ENCODE measurements at regions not wholly inside any gene's neighbourhood (a gene's known extent, or its start where the extent isn't known, plus 50 kb on each side); places are given as distances from the start of the nearest gene placed in this dataset.
A peak's percentile ranks its signal among the peaks of the same experiment; 100 is the strongest.

GRCh38 chr17:13346592-13346991, 255.1 kb downstream of the HS3ST3A1 start:
- peaks cover 8% of the 10 kb centered on the region; the same call in 1 of the 2 replicates for H3K9me3 ChIP-seq
- no peak overlapping the region for H3K27ac ChIP-seq
- H3K27me3 ChIP-seq: no peaks in the 10 kb centered on the region
- H3K4me3 ChIP-seq: no peak overlapping the region
- no peaks in the 10 kb centered on the region for H4K20me1 ChIP-seq
- TF ChIP-seq Cebpa-rat (IDR thresholded peaks at IDR 0.05): no peak
- H3K36me3 ChIP-seq: no peaks in the 10 kb centered on the region
- H3K9ac ChIP-seq: no peak overlapping the region
- no peaks in the 10 kb centered on the region for H3K4me1 ChIP-seq
- no peak overlapping the region for H3K4me2 ChIP-seq

- Histone ChIP-seq H3K4me3 (no peak overlapping the region), H3K4me2 (no peak overlapping the region), H3K36me3 (no peaks in the 10 kb centered on the region), H3K9ac (no peak overlapping the region), H3K9me3 (peaks cover 8% of the 10 kb centered on the region; the same call in 1 of the 2 replicates), H3K4me1 (no peaks in the 10 kb centered on the region), H3K27me3 (no peaks in the 10 kb centered on the region), H4K20me1 (no peaks in the 10 kb centered on the region), H3K27ac (no peak overlapping the region)
- TF ChIP-seq Cebpa-rat (IDR thresholded peaks at IDR 0.05): no peak
Observed at GRCh38 chr17:13346081-13346533, 255.6 kb downstream of the HS3ST3A1 start.

GRCh38 chr17:13338421-13338820, 263.3 kb downstream of the HS3ST3A1 start:
- Histone ChIP-seq H3K4me3 (no peak overlapping the region), H3K27me3 (no peaks in the 10 kb centered on the region), H4K20me1 (no peaks in the 10 kb centered on the region), H3K4me1 (no peaks in the 10 kb centered on the region), H3K4me2 (no peak overlapping the region; the same call in 1 of the 2 replicates), H3K36me3 (no peaks in the 10 kb centered on the region), H3K9me3 (no peaks in the 10 kb centered on the region), H3K27ac (no peak overlapping the region), H3K9ac (no peak overlapping the region)
- no peak for TF ChIP-seq Cebpa-rat (IDR thresholded peaks at IDR 0.05)

- no peaks in the 10 kb centered on the region for H3K9me3 ChIP-seq
- H3K27ac ChIP-seq: no peak overlapping the region
- H3K4me3 ChIP-seq: no peak overlapping the region
- no peaks in the 10 kb centered on the region for H3K4me1 ChIP-seq
- TF ChIP-seq Cebpa-rat (IDR thresholded peaks at IDR 0.05): no peak
- H3K4me2 ChIP-seq: peak overlapping the region; percentile 46
- H4K20me1 ChIP-seq: no peaks in the 10 kb centered on the region
- no peak overlapping the region for H3K9ac ChIP-seq
- no peaks in the 10 kb centered on the region for H3K27me3 ChIP-seq
- H3K36me3 ChIP-seq: no peaks in the 10 kb centered on the region
Observed at GRCh38 chr17:13337864-13338371, 263.8 kb downstream of the HS3ST3A1 start.

GRCh38 chr17:13337151-13337550, 264.6 kb downstream of the HS3ST3A1 start:
- no peak for TF ChIP-seq Cebpa-rat (IDR thresholded peaks at IDR 0.05)
- H3K4me1 ChIP-seq: no peaks in the 10 kb centered on the region
- H3K9me3 ChIP-seq: no peaks in the 10 kb centered on the region
- H3K27ac ChIP-seq: no peak overlapping the region
- H3K9ac ChIP-seq: no peak overlapping the region
- H3K27me3 ChIP-seq: no peaks in the 10 kb centered on the region
- no peaks in the 10 kb centered on the region for H4K20me1 ChIP-seq
- H3K36me3 ChIP-seq: no peaks in the 10 kb centered on the region
- no peak overlapping the region for H3K4me3 ChIP-seq
- no peak overlapping the region for H3K4me2 ChIP-seq

GRCh38 chr17:13334374-13334773, 267.4 kb downstream of the HS3ST3A1 start:
- no peak overlapping the region for H3K4me3 ChIP-seq
- H3K4me2 ChIP-seq: no peak overlapping the region
- H3K27me3 ChIP-seq: no peaks in the 10 kb centered on the region
- no peaks in the 10 kb centered on the region for H3K4me1 ChIP-seq
- H3K36me3 ChIP-seq: no peaks in the 10 kb centered on the region
- TF ChIP-seq Cebpa-rat (IDR thresholded peaks at IDR 0.05): no peak
- H3K9me3 ChIP-seq: no peaks in the 10 kb centered on the region
- no peak overlapping the region for H3K9ac ChIP-seq
- no peak overlapping the region for H3K27ac ChIP-seq
- H4K20me1 ChIP-seq: no peaks in the 10 kb centered on the region

GRCh38 chr17:13333661-13334060, 268.1 kb downstream of the HS3ST3A1 start:
- H4K20me1 ChIP-seq: no peaks in the 10 kb centered on the region
- H3K36me3 ChIP-seq: no peaks in the 10 kb centered on the region
- no peak overlapping the region for H3K9ac ChIP-seq
- no peaks in the 10 kb centered on the region for H3K27me3 ChIP-seq
- no peak overlapping the region for H3K4me2 ChIP-seq
- no peak overlapping the region for H3K27ac ChIP-seq
- H3K4me3 ChIP-seq: no peak overlapping the region
- TF ChIP-seq Cebpa-rat (IDR thresholded peaks at IDR 0.05): no peak
- H3K9me3 ChIP-seq: no peaks in the 10 kb centered on the region
- H3K4me1 ChIP-seq: no peaks in the 10 kb centered on the region

GRCh38 chr17:13332207-13332606, 269.5 kb downstream of the HS3ST3A1 start:
- no peak overlapping the region for H3K4me2 ChIP-seq
- no peaks in the 10 kb centered on the region for H3K27me3 ChIP-seq
- no peak for TF ChIP-seq Cebpa-rat (IDR thresholded peaks at IDR 0.05)
- H3K9me3 ChIP-seq: no peaks in the 10 kb centered on the region
- no peak overlapping the region for H3K4me3 ChIP-seq
- no peaks in the 10 kb centered on the region for H4K20me1 ChIP-seq
- H3K9ac ChIP-seq: no peak overlapping the region
- no peaks in the 10 kb centered on the region for H3K4me1 ChIP-seq
- H3K36me3 ChIP-seq: no peaks in the 10 kb centered on the region
- no peak overlapping the region for H3K27ac ChIP-seq

GRCh38 chr17:13329421-13329820, 272.3 kb downstream of the HS3ST3A1 start:
- no peak overlapping the region for H3K4me2 ChIP-seq
- no peaks in the 10 kb centered on the region for H3K4me1 ChIP-seq
- no peak overlapping the region for H3K9ac ChIP-seq
- no peak overlapping the region for H3K4me3 ChIP-seq
- no peak for TF ChIP-seq Cebpa-rat (IDR thresholded peaks at IDR 0.05)
- no peaks in the 10 kb centered on the region for H4K20me1 ChIP-seq
- H3K27ac ChIP-seq: no peak overlapping the region
- H3K9me3 ChIP-seq: no peaks in the 10 kb centered on the region
- no peaks in the 10 kb centered on the region for H3K36me3 ChIP-seq
- no peaks in the 10 kb centered on the region for H3K27me3 ChIP-seq

GRCh38 chr17:13323990-13324389, 277.7 kb downstream of the HS3ST3A1 start:
- H3K9ac ChIP-seq: no peak overlapping the region
- H3K36me3 ChIP-seq: no peaks in the 10 kb centered on the region
- H3K4me1 ChIP-seq: no peaks in the 10 kb centered on the region
- H3K4me2 ChIP-seq: no peak overlapping the region
- peaks cover 4% of the 10 kb centered on the region; the same call in 1 of the 2 replicates for H3K9me3 ChIP-seq
- no peaks in the 10 kb centered on the region for H3K27me3 ChIP-seq
- no peak overlapping the region for H3K4me3 ChIP-seq
- no peak for TF ChIP-seq Cebpa-rat (IDR thresholded peaks at IDR 0.05)
- H4K20me1 ChIP-seq: no peaks in the 10 kb centered on the region
- no peak overlapping the region for H3K27ac ChIP-seq

All from BLaER1 (cell line).